IMR-90 (cell line): ENCODE measurements at regions not wholly inside any gene's neighbourhood (a gene's known extent, or its start where the extent isn't known, plus 50 kb on each side); places are given as distances from the start of the nearest gene placed in this dataset.

Experiments
- ATAC-seq: fragments of 200-7000 bp; cut with Tn5 transposase; 2 replicates; pipeline ENCODE4 v1.9.1; 2020; ENCODE audit warnings: low read depth, mild to moderate bottlenecking, moderate library complexity
- BruUV-seq: library from RNA; stranded (reverse); fragments of 400-500 nt; replicated peaks from 2 replicates; lab custom pipeline; 2021; lab: Mats Ljungman, UMichigan
- CTCF ChIA-PET: fragments of 300-600 bp; formaldehyde crosslinking; extraction: SDS; loops from one replicate; lab custom pipeline; 2021; ENCODE audit warnings: antibody characterized with exemption; lab: Yijun Ruan, JAX
- POLR2A ChIA-PET: fragments of 300-600 bp; sonication (Branson Sonifier 250); formaldehyde crosslinking; loops from one replicate; lab custom pipeline; 2022; ENCODE audit warnings: antibody characterized with exemption; ENCODE audit not compliant: unreplicated experiment; lab: Charles Lee
- DNase-seq: peaks from one replicate; pipeline ENCODE4 v3.0.0; 2013
- H2AFZ ChIP-seq: replicated peaks from 2 replicates; pipeline ENCODE3; 2013; ENCODE audit warnings: low read length, mild to moderate bottlenecking; ENCODE audit not compliant: poor library complexity
- H2AK5ac ChIP-seq: 2 replicates; pipeline ENCODE4 v1.6.1; 2013; ENCODE audit warnings: low read depth, low read length, inconsistent platforms
- H2AK9ac ChIP-seq: replicated peaks from 2 replicates; pipeline ENCODE3; 2013; ENCODE audit warnings: mild to moderate bottlenecking, low read depth, low read length, moderate library complexity; ENCODE audit not compliant: poor library complexity
- H2BK120ac ChIP-seq: 2 replicates; pipeline ENCODE4 v1.6.1; 2013; ENCODE audit warnings: low read depth, low read length, inconsistent platforms
- H2BK15ac ChIP-seq: 3 replicates; pipeline ENCODE4 v1.6.1; 2013; ENCODE audit warnings: low read depth, low read length, inconsistent platforms
- H2BK20ac ChIP-seq: 2 replicates; pipeline ENCODE4 v1.6.1; 2013; ENCODE audit warnings: low read depth, mild to moderate bottlenecking, inconsistent platforms, low read length, moderate library complexity
- H2BK5ac ChIP-seq: 2 replicates; pipeline ENCODE4 v1.6.1; 2013; ENCODE audit warnings: mild to moderate bottlenecking, low read depth, low read length, inconsistent platforms; ENCODE audit not compliant: poor library complexity, severe bottlenecking
- H3K14ac ChIP-seq: replicated peaks from 2 replicates; pipeline ENCODE4 v1.6.1; 2013; ENCODE audit warnings: low read depth, low read length, inconsistent platforms
- H3K18ac ChIP-seq: 2 replicates; pipeline ENCODE4 v1.6.1; 2013; ENCODE audit warnings: low read depth, low read length, control low read depth
- H3K23ac ChIP-seq: 2 replicates; pipeline ENCODE4 v1.6.1; 2013; ENCODE audit warnings: low read depth, low read length, inconsistent platforms
- H3K27ac ChIP-seq: 2 replicates; pipeline ENCODE4 v1.5.1; 2013; ENCODE audit warnings: mild to moderate bottlenecking, control low read depth, low read length; ENCODE audit not compliant: insufficient read depth
- H3K27me3 ChIP-seq: 2 replicates; pipeline ENCODE4 v1.6.1; 2013; ENCODE audit warnings: low read length; ENCODE audit not compliant: control insufficient read depth, insufficient read depth
- H3K36me3 ChIP-seq: 2 replicates; pipeline ENCODE4 v1.6.1; 2013; ENCODE audit warnings: low read length, mixed read lengths; ENCODE audit not compliant: control insufficient read depth, insufficient read depth
- H3K4ac ChIP-seq: 2 replicates; pipeline ENCODE4 v1.6.1; 2013; ENCODE audit warnings: low read depth, low read length, inconsistent platforms
- H3K4me1 ChIP-seq: 2 replicates; pipeline ENCODE4 v1.6.1; 2013; ENCODE audit warnings: low read length, mixed read lengths; ENCODE audit not compliant: control insufficient read depth, insufficient read depth
- H3K4me2 ChIP-seq: 2 replicates; pipeline ENCODE4 v1.6.1; 2013; ENCODE audit warnings: low read depth, mild to moderate bottlenecking, control low read depth, low read length, moderate library complexity
- H3K4me3 ChIP-seq: 2 replicates; pipeline ENCODE4 v1.5.1; 2013; ENCODE audit warnings: low read depth, mild to moderate bottlenecking, control low read depth, low read length, moderate library complexity; ENCODE audit not compliant: insufficient read depth
- H3K56ac ChIP-seq: 2 replicates; pipeline ENCODE4 v1.6.1; 2013; ENCODE audit warnings: low read length, inconsistent platforms; ENCODE audit not compliant: insufficient read depth; ENCODE audit errors: extremely low read depth
- H3K79me1 ChIP-seq, 2 experiments: 2 replicates each; pipeline ENCODE4 v1.6.1; 2013; ENCODE audit warnings: low read length in 2 of 2, inconsistent platforms in 1 of 2, low read depth in 1 of 2
- H3K9ac ChIP-seq: 2 replicates; pipeline ENCODE4 v1.6.1; 2013; ENCODE audit warnings: low read depth, low read length, control low read depth
- H3K9me1 ChIP-seq: 2 replicates; pipeline ENCODE4 v1.6.1; 2013; ENCODE audit warnings: low read length, inconsistent platforms; ENCODE audit not compliant: insufficient read depth
- H3K9me3 ChIP-seq: 2 replicates; pipeline ENCODE4 v1.6.1; 2013; ENCODE audit warnings: low read length; ENCODE audit not compliant: control insufficient read depth, insufficient read depth
- H4K20me1 ChIP-seq: 2 replicates; pipeline ENCODE4 v1.6.1; 2013; ENCODE audit warnings: low read length, inconsistent platforms; ENCODE audit not compliant: insufficient read depth
- H4K5ac ChIP-seq: 2 replicates; pipeline ENCODE4 v1.6.1; 2013; ENCODE audit warnings: mild to moderate bottlenecking, low read depth, low read length, control low read depth
- H4K8ac ChIP-seq, 2 experiments: 2 replicates each; pipeline ENCODE4 v1.6.1; 2013; ENCODE audit warnings: low read depth in 2 of 2, low read length in 2 of 2, control low read depth in 1 of 2, inconsistent platforms in 1 of 2
- H4K91ac ChIP-seq: 2 replicates; pipeline ENCODE4 v1.6.1; 2013; ENCODE audit warnings: low read depth, low read length, inconsistent platforms; ENCODE audit not compliant: insufficient read depth
- BHLHE40 ChIP-seq: fragments of 150-350 bp; IDR thresholded peaks from 2 replicates; pipeline ENCODE4 v1.6.1; 2016; ENCODE audit warnings: mild to moderate bottlenecking, low read depth, low read length
- MAFK ChIP-seq: IDR thresholded peaks from 2 replicates; pipeline ENCODE4 v1.6.1; 2012; ENCODE audit warnings: low read depth, low read length, improper control_type of control experiment
- WGBS, 2 experiments: methylation state at CpG; one replicate each; pipeline versions ENCODE4 v1.1.5 to v1.1.7; 2013; ENCODE audit warnings: missing lambda C conversion rate in 2 of 2; ENCODE audit not compliant: insufficient read length in 1 of 2; ENCODE audit errors: extremely low coverage in 2 of 2; 5-methylcytosine and 5-hydroxymethylcytosine counted together
- dilution Hi-C: fragments of 300-500 bp; cut with HindIII; formaldehyde crosslinking; loops from one replicate; pipeline ENCODE4 v1.14.3; 2018; ENCODE audit warnings: low sequenced_read_pairs; ENCODE audit not compliant: unreplicated experiment
- in situ Hi-C: fragments of 300-500 bp; cut with MboI; formaldehyde crosslinking; loops from 3 replicates; pipeline ENCODE4 v1.14.3; 2019; ENCODE audit warnings: low sequenced_read_pairs, inconsistent platforms, mixed read lengths
- intact Hi-C: fragments of 100-400 bp; cut with micrococcal nuclease; formaldehyde crosslinking; loops from 2 replicates; pipeline ENCODE4 v1.10.0; 2022

DNA sequence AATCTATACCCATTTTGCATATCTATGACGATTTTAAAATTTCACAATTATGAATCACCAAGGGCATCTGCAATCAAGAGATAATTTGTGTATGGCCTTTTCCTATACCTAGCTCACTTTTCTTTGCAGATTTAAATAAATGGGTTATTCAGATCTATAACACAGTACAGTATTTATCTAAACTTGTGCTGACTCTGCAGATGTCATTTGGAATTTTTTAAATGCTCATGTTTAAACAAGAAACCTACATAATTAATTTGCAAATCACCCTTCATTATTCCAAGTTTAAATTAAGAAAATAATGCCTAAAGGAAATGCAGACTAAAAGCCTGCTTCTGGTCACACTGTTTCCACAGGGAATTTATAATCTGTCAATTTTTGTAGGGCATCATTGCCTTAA, 284.2 kb downstream of the SI start:
- Histone ChIP-seq H2AFZ (no peak overlapping the region), H3K9ac (no peak overlapping the region), H3K9me3 (no peaks in the 10 kb centered on the region), H3K9me1 (no peaks in the 10 kb centered on the region), H2AK9ac (no peak overlapping the region), H3K18ac (no peak overlapping the region), H2BK5ac (no peak overlapping the region), H4K91ac (no peak overlapping the region), H3K23ac (no peak overlapping the region), H2BK15ac (no peak overlapping the region), H3K79me1 (no peaks in the 10 kb centered on the region), H4K20me1 (no peaks in the 10 kb centered on the region), H3K27ac (no peak overlapping the region), H2BK120ac (no peak overlapping the region), H3K56ac (no peak overlapping the region), H2BK20ac (no peak overlapping the region), H3K4me2 (no peak overlapping the region), H3K4me1 (no peaks in the 10 kb centered on the region), H3K4ac (no peak overlapping the region), H3K27me3 (no peaks in the 10 kb centered on the region), H4K5ac (no peak overlapping the region), H3K4me3 (no peak overlapping the region), H4K8ac (no peak overlapping the region), H2AK5ac (no peak overlapping the region), H3K36me3 (no peaks in the 10 kb centered on the region), H3K14ac (no peak overlapping the region)
- BruUV-seq: no TSS peak
- dilution Hi-C loops: no loop called here
- TF ChIP-seq BHLHE40 (no peak), MAFK (peak; percentile 56)
- DNase-seq: no peak
- ChIA-PET POLR2A (no interaction called here), CTCF (no interaction called here)
- in situ Hi-C loops: no loop called here
- intact Hi-C loops: no loop called here
- WGBS, 2 experiments: no CpG with 5 or more reads among the region's 1 CpG
- no peak for ATAC-seq
